T1000 (cell line): ENCODE measurements at regions not wholly inside any gene's neighbourhood (a gene's known extent, or its start where the extent isn't known, plus 50 kb on each side); places are given as distances from the start of the nearest gene placed in this dataset.

Experiments used
- DNase-seq: peaks from one replicate; lab custom pipeline; 2025; ENCODE audit warnings: mixed read lengths; lab: John Stamatoyannopoulos, UW

DNA sequence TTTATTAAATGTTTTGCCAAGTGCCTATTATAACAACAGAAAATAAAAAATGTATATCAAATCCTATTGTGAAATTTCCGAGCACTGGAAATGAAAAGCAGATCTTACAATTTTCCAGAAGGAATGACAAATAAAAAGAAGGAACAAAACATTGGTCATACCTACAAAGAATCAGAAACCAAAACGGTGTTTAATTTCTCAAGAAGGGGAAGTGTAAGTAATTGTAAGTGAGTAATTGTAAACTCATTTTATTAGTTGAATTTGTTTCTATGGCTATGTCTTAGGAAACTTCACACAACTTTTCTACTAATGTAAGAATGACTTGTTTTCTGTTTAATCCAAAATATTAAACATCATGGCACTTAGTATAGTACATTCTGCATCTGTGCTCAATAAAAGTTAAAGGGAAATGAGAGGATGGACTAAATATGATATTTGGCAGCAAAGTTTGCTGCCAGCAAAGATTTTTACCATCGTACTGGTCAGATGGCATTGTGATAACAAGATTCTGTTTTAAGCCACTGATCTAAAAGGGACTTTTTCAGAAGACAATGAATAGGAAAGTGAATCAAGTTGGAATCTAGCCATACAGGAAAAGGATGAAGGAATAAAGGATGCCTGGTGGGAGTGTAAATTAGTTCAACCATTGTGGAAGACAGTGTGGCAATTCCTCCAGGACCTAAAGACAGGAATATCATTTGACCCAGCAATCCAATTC, 232.4 kb downstream of the NFKBIZ start:
- DNase-seq: no peak

DNA sequence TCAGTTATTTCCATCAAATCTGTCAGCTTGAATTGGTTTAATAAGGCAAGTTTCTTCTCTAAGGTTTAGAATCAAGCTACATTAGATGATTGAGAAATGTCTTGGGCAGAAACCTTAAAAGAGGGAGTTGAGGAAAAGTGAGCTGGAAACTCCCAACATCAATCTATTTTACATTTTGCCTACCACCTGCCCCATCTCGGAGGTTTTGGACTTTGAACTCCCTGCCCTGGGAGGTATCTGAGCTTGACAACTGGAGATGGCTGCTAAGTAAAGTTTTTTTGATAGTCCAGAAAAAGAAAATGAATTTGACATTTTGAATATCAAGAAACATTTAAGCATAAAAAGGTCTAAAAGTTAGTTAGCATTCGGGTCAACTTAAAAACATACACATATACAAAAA, 234.2 kb downstream of the NFKBIZ start:
- DNase-seq: no peak

DNA sequence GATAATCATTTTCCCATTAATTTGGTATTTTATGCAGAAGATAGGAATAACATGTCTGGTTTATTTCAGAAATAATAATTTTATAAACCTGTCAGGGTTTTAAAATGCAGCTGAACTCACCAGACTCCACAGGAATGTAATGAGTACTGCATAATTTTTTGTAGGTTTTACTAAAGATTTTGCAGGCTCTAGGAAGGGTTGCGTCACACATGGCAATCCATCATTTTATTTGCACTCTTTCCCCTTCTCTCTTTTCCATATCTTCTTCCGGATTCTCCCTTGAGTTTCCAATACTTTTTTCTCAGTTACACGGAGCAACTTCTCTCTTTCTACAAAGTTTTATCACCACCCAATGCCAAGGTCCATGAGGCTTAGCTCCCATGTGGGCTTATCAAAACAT, 234.7 kb downstream of the NFKBIZ start:
- DNase-seq: no peak

DNA sequence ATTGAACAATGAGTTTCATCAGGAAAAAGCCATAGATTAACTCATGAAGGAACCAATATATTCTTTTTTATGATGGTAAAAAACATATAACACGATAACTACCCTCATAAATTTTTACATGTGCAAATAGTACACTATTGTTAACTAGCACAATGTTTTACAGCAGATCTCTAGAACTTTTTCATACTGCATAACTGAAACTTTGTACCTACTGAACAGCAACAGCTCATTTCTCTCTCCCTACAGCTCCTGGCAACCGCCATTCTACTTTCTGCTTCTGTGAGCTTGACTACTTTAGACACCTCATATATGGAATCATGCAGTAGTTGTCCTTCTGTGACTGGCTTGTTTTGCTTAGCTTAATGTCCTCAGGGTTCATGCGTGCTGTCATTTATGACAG, 235.4 kb downstream of the NFKBIZ start:
- DNase-seq: no peak

DNA sequence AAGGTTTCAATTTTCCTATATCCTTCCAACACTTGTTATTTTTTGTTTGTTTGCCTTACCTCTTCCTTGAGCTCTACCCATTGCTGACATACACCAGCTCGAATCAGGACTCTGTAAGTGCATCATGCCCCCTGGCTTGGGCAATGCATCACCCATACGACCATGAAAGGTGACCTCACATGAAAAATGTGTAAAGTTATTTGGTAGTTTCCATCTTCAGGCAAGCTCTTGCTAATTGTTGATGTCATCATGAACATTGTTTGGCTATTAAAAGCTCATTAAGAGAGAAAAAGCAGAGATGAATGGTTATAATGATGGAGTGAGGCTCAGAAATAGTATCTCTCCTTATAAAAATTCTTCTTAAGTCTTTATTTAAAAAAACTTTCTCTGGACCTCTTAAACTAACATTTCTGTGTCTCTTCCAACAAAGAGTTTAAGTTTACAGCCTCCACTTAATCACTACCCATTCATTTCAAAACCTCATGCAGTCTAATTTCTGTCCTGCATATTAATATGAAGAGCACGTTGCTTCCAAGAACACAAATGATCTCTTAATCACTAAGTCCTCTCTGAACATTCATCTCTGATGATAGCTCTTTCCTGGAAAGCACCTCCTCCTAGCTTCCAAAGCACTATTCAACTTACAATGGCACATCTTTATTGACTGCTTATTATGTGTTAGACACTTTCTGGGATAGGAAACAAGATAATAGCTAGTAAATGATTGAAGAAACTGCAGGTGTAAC, 236.3 kb downstream of the NFKBIZ start:
- no peak for DNase-seq

DNA sequence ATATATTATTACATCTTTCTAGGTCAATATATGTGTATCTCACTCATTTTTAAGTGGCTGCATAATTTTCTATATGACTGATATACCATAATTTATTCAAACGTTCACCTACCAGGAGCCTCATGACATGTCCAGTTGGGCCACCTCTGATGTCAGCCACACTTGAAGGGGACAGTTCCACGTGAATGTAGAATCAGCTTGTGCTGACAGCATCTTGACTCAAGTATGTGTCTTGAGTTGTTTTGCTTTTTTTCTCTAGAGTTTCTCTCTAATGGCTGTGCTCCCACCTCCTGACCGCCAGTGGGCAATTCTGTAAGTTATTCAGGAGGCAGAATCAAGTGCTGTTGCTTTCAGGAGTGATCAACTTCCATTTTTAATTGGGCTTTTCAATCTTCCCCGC, 237.9 kb downstream of the NFKBIZ start:
- no peak for DNase-seq

DNA sequence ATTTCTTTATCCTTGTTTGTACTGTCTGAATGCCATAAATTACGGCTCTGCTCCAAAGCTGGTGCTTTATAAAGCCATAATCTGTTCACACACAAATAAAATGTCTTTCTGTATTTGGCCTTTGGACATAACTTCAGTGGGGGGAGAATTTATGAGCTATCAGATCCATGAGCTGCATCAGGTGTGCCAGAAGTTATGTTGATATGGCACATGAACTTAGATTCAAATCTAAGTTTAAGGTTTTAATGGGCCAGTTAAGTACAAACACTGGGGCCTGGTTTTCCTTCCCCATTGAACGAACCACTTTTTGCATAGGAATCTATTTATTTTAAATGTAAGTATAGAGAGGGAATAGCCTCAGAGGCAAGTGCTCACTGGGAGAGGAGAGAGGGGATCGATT, 239.9 kb downstream of the NFKBIZ start:
- DNase-seq: no peak

DNA sequence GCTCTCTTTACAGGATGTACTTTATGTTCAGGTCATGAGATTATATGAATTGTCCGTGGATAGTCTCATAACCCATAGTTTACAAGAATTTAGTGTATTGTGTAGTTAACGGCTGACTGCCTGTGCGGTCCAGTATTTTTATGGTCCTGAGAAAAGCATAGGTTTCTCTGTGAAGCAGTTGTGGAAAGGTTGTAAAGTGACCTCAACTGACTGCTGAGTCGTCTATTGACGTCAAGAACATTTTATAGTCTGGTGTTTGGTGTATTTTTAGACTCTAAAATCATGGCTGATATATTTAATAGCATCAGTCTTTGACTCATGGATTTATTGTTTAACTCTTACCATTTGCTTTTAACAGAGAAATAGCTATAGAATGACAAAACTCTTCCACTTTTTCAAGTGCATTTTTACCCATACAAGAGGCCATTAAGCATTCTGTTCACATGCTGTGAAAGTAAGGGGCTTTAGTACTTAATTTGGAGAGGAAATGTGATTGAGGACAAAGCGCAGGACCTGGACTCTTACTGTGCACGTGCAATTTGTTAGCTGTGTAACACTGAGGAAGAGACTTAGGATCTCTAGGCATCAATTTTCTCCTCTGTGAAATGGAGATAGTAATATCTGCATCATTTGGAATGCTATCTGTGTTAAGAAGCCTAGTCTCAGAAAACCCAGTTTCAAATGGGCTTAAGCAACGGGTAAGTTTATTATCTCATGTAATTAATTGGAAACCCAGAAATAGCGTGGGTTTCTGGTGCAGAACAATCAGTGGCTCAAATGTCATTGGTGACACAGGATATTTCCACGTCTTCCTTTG, 240.8 kb downstream of the NFKBIZ start:
- DNase-seq: no peak

DNA sequence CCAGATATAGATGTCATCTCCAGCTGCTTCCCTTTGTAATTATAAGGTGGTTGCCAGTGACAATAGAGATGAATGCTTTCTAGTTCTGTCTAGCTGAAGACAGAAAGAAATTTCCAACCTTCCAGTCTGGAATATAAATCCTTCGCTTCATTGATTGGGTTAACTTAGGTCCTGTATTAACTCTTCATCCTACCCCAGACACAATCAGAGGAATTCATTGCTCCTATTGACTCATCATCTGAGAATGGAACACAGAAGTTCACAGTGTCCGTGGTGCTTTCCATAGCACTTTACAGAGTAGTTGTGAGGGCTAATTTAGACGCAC, 241.4 kb downstream of the NFKBIZ start:
- DNase-seq: no peak

DNA sequence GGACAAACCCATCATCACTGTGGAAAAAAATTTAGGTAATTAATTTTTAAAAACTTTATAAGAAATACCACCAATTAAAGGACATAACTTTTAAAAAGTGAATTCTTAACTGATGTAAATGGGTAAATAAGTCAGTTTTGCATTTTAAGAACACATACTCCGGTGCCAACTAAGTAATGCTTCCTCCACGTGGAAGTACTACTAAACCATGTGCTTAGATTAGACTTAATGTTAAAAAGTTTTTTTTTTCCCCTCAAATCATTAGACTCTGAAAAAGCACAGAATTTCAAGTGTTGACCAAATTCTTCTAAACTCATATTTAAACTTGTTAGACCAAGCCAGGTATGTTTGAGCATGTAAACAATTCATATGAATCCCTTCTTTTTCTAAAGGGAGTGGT, 242.0 kb downstream of the NFKBIZ start:
- DNase-seq: no peak

DNA sequence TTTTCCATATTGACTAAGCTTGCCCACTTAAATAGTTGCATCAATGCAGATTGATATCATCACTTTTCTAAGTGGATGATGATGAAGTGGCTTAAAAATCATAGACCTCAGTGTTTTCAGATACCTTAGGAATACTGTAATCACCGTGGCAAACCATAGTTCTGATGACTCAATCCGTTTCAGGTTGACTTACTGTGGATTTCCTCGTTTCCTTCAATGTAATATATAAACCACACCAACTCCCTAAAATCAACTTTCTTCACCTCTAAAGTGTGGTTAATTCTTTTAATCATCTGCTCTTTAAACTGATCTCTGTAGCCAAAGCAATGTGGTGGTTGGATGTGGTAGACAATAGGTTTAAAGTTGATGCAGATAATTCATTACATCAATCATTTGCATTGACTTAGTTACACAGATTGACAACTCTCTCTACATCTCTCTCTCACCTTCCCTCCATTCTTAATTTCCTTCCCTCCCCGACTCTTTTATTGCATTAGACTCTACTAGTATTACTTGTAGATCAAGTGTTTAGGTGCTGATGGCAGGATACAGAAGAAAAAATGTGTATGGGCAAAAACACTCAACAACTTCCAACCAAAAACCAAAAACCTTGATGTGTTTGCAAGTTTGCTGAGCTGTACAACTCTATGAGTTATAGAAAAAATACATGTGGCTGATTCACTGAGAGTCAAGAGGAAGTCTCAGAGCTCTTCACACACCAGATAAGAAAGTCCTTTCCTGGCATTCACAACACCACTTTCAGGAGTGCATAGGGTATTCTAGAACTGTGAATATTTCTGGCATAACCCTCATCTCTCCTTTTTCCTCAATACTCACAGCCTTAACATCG, 243.5 kb downstream of the NFKBIZ start:
- DNase-seq: no peak

DNA sequence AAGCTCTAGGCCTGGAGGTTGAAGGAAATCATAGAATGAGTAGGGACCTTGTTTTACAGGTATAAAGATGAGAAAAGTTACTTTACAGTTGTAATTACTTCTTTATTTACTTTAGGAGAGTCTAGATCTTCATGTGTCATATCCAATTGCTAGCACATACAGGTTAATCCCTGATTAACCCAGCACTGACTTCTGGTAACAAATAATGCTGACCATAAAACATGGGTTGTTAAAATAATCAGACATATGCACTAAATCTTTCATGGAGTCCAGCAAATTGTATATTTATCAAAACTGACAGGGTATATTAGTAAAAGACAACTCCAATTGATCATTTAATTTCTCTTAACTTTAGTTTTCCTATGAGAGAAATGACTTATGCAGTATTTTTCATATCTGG, 245.2 kb downstream of the NFKBIZ start:
- no peak for DNase-seq

DNA sequence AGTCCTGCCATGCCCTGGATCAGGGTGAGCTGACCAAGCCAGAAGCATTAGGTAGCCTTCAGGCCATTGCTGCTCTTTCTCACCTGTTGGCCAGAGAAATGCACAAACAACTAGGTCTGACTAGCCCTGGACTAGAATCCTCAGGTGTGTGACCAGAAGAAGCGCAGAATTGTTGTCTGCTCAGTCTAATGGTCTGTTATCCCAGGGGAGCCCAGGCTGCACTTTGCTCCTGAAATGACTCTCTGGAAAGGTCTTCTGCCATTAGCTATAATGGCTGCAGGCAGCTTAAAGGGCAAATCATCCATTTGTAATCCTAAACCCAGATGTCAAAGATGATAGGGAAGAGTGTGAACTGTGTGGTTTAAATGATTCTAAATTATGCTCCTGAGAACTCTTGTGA, 246.1 kb downstream of the NFKBIZ start:
- no peak for DNase-seq

DNA sequence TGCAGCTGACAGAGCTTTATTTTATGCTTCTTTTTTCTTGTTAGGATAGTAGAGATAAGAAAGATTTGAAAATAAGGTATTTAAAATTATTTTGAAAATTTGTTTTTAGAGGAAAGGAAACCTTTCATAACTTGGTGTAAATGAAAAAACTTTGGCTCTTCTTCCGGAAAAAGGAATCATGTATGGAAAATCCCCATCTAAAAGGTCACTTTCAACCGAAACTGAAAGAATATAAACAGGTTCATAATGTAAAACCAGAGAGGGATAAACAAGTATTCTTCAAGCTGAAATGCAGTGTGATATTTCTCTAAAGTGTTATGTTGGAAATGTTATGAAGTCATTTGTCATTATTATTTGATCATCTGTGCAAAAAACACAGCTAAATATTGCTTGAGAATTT, 246.8 kb downstream of the NFKBIZ start:
- DNase-seq: no peak

DNA sequence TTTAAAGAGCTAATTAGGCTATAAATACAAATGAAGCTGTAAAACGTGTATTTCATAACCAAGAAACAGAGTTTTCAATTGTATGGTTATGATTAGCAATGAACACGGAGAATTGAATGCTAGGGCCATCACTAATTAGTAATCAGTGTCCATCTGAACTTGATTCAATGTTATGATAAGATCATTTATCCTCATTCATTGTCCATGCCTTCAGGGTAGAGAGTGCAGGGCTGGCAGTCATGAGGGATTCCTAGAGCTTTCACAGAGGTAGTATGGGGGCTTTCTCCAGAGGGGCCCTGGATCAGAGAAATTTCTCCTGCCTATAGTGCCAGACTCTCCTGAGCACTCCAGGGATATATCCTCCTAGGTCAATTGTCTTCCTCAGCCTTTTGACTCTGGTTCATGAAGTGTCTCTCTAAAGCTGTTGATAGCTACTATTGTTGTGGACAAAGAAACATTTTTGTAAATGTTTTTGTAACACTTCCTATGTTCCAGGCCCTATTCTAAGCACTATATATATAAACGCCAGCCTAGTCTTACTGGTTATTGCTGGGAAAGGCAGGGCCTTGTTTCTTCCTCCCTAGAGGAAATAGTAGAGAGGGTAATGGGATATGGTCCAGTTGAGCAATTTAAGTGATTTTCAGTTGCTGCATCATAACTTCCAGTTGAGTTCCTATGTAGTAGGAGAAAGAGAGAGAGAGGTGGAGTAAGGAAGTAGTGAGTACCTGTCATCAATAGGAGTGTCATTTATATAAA, 249.0 kb downstream of the NFKBIZ start:
- DNase-seq: no peak

DNA sequence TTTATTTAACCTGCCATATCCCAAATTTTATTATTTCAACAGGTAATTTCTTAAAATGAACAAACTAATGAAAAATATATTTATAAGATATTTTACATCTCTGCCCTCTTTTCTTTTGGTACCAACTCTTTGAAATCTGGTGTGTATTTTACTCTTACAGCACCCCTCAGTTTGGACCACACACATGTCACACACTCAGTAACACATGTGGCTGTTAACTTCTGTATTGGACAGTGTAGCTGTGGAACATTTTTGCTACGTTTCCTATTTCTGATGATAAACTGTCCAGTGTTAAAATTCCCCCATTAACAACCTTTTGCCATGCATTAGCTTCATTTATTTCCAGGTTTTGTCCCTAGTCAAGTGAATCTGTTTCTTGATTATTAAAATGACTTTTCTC, 250.6 kb downstream of the NFKBIZ start:
- DNase-seq: no peak

DNA sequence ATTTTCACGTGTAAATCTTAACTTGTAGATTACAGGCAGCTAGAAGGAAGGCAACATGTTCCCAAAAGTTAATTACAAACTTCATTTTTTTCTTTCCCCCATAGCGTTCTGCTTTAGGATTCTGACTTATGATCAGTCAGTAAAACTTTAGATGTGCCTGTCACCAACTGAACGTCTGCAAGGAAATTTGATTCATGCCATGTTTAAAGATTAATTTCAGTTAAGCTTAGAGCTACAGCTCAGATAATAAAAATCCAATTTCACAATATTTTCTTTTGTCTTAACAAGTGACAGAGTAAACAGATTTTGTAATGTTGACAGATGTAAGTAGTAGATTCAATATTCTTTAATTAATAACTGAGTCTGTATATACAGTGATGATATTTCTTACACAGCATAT, 253.1 kb downstream of the NFKBIZ start:
- DNase-seq: no peak

DNA sequence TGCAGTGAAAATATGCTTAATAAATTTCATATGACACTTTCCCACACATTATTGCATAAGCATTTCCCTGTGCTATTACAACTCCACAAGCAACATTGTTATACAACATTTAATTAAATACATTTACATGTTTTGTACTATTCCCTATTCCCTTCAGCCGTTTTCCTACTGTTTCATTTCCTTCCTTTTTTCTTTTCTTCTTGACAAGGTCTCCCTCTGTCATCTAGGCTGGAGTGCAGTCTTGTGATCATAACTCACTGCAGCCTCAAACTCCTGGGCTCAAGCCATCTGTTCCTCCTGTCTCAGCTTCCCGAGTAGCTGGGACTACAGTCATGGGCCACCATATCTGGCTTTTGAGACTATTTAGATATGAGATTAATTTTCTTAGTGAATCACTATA, 254.7 kb downstream of the NFKBIZ start:
- no peak for DNase-seq

DNA sequence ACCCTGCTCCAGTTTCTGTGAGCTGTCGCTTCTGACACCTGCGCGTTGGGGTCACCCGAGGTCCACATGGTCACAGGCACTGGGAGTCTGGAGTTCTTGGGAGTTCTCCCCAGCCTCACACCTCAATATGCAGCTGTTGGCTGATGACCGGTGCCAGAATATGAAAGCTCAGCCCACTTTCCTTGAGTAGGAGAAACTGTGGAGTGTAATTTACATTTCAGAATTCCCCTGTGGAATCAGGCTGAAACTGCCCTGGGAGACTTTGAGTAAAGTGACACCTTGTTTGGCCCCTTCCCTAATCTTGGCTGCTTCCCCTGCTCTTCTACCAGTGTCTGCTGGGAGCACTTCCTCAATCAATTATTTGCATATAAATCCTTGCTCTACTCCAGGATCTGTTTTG, 255.9 kb downstream of the NFKBIZ start:
- no peak for DNase-seq

DNA sequence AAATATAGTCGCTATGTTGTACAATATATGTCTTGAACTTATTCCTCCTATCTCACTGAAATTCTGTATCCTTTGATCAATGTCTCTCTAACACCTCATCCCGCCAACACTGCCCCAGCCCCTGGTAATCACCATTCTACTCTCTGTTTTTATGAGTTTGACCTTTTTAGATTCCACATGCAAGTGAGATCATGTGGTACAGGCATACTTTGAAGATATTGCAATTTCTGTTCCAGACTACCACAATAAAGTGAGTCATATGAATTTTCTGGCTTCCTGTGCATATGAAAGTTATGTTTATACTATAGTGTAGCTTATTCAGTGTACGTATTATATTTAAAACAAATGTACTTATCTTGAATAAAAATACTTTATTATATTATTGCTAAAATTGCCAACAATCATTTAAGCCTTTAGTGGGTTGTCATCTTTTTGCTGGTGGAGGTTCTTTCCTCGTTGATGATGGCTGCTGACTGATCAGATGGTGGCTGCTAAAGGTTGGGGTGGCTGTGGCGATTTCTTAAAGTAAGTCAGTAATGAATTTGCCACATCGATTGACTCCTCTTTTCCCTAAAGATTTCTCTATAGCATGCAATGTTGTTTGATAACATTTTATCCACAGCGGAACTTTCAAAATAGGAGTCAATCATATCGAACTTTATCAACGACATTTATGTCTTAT, 257.2 kb downstream of the NFKBIZ start:
- no peak for DNase-seq

DNA sequence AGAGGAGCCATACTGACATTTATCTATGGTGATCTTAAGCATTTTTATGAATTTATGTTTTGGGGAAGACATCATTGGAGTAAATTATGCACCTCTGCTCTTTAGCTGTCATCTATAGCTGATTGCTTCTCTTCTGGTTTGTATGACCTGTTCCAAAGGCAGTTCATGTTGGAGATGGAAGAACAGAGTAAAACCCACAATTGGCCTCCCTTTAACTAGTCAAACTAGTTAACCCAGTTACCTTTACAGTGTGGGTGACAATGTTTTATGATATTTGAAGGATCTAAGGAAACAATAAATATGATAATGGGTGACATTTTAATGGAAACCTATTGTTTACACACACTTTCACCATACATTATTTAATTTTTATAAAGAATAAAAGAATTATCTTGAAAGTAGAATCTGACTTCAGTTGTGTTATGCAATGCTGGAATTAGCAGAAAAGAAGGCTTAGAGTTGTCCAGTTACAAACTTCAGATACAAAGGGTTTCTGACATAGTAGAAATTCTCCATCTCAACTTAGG, 263.5 kb downstream of the NFKBIZ start:
- DNase-seq: no peak
